ENCODE measurements at regions not wholly inside any gene's neighbourhood (a gene's known extent, or its start where the extent isn't known, plus 50 kb on each side); places are given as distances from the start of the nearest gene placed in this dataset.

DNA sequence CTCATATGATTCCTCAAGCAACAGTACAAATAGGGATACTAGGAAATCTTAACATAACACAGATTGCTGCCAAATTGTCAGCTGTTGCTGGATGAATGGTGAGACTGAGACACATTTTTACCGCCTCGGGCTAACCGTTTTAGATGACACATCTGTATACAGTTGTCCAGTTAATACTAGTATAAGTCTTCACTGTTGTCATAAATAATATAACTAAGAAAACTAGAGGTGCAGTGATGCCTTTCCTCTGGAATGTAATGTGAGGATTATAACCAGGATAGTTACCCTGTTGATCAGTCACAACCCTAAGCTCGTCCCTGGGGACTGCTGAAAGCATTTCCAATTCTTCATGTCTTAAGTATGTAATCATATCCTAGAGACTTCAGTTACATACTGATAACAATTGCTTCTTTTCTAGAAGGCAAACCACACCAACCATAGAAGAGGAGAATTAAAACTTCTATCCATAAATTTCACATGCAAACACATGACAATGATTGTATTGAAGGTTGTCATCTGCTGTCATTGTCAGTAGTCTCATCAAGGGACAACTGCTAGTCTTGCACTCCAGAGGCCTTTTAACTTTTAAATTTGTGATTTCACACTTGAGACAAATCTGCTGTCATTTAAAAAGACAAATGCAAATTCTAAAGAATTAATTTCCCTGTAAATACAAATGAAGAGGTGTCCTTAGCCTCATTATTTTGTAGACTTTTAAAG is 100.4 kb upstream of the SEMA3D start:
- H3K9me2 ChIP-seq (replicated peaks; ENCODE audit: low read depth, low read length) = no peaks in the 10 kb centered on the region
- no peak overlapping the region for H3K9ac ChIP-seq (ENCODE audit: low read depth, low read length, poor library complexity, severe bottlenecking)
- H3K27me3 ChIP-seq (ENCODE audit: insufficient read depth, low read length, poor library complexity, severe bottlenecking) = no peaks in the 10 kb centered on the region
- no peaks in the 10 kb centered on the region for H3F3A ChIP-seq (ENCODE audit: low read depth)
- no peaks in the 10 kb centered on the region for H3K79me2 ChIP-seq (ENCODE audit: insufficient read depth, low read length)
- no peak overlapping the region for H2AFZ ChIP-seq (ENCODE audit: low read length)
- no peaks in the 10 kb centered on the region for H4K20me1 ChIP-seq (ENCODE audit: insufficient read depth, low read length, poor library complexity, severe bottlenecking)
- H3K36me3 ChIP-seq (ENCODE audit: insufficient read depth, low read length) = no peaks in the 10 kb centered on the region
- no peaks in the 10 kb centered on the region for H3K4me1 ChIP-seq (ENCODE audit: insufficient read depth, low read length, poor library complexity, severe bottlenecking)
- TF ChIP-seq CTCF (conservative IDR thresholded peaks at IDR 0.05; ENCODE audit: low read length) (no peak), EZH2phosphoT487 (IDR thresholded peaks at IDR 0.05; ENCODE audit: borderline replicate concordance) (no peak)
- no peaks in the 10 kb centered on the region for H3K9me3 ChIP-seq (ENCODE audit: insufficient read depth, low read depth, low read length)
- H3K4me2 ChIP-seq (ENCODE audit: low read depth, low read length, poor library complexity, severe bottlenecking) = no peak overlapping the region
- H3K4me3 ChIP-seq (ENCODE audit: low read length, poor library complexity, severe bottlenecking) = no peak overlapping the region

DNA sequence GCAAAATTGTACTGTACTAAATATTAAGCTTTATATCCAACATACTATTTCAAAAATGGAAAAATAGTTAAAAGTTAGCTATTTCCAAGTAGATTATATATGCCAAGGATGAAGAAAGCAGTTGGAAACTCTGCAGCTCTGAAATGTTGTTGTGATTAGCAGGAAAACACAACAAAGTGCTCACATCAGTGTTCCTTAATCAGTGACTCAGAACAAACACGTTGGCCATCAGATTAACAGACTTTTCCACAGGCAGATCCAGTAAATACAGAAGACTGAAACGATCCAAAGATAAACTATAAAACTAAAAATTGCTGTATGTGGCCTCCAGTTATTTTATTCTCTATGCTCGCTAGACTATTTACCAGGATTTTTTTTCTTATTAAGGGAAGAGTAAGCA is 99.6 kb upstream of the SEMA3D start:
- no peak overlapping the region for H3K4me3 ChIP-seq (ENCODE audit: low read length, poor library complexity, severe bottlenecking)
- no peaks in the 10 kb centered on the region for H3K9me3 ChIP-seq (ENCODE audit: insufficient read depth, low read depth, low read length)
- H2AFZ ChIP-seq (ENCODE audit: low read length) = no peak overlapping the region
- no peaks in the 10 kb centered on the region for H3K79me2 ChIP-seq (ENCODE audit: insufficient read depth, low read length)
- H3K9ac ChIP-seq (ENCODE audit: low read depth, low read length, poor library complexity, severe bottlenecking) = no peak overlapping the region
- no peak for TF ChIP-seq EZH2phosphoT487 (IDR thresholded peaks at IDR 0.05; ENCODE audit: borderline replicate concordance)
- no peak for TF ChIP-seq CTCF (conservative IDR thresholded peaks at IDR 0.05; ENCODE audit: low read length)
- no peaks in the 10 kb centered on the region for H3K4me1 ChIP-seq (ENCODE audit: insufficient read depth, low read length, poor library complexity, severe bottlenecking)
- H3K27me3 ChIP-seq (ENCODE audit: insufficient read depth, low read length, poor library complexity, severe bottlenecking) = no peaks in the 10 kb centered on the region
- H3F3A ChIP-seq (ENCODE audit: low read depth) = no peaks in the 10 kb centered on the region
- no peaks in the 10 kb centered on the region for H3K9me2 ChIP-seq (replicated peaks; ENCODE audit: low read depth, low read length)
- no peaks in the 10 kb centered on the region for H3K36me3 ChIP-seq (ENCODE audit: insufficient read depth, low read length)
- H4K20me1 ChIP-seq (ENCODE audit: insufficient read depth, low read length, poor library complexity, severe bottlenecking) = no peaks in the 10 kb centered on the region
- no peak overlapping the region for H3K4me2 ChIP-seq (ENCODE audit: low read depth, low read length, poor library complexity, severe bottlenecking)

- H3K79me2 ChIP-seq (ENCODE audit: insufficient read depth, low read length) = no peaks in the 10 kb centered on the region
- no peaks in the 10 kb centered on the region for H3K9me3 ChIP-seq (ENCODE audit: insufficient read depth, low read depth, low read length)
- H3K27me3 ChIP-seq (ENCODE audit: insufficient read depth, low read length, poor library complexity, severe bottlenecking) = no peaks in the 10 kb centered on the region
- H3K4me1 ChIP-seq (ENCODE audit: insufficient read depth, low read length, poor library complexity, severe bottlenecking) = no peaks in the 10 kb centered on the region
- no peaks in the 10 kb centered on the region for H3K9me2 ChIP-seq (replicated peaks; ENCODE audit: low read depth, low read length)
- H3F3A ChIP-seq (ENCODE audit: low read depth) = no peaks in the 10 kb centered on the region
- no peaks in the 10 kb centered on the region for H4K20me1 ChIP-seq (ENCODE audit: insufficient read depth, low read length, poor library complexity, severe bottlenecking)
- H2AFZ ChIP-seq (ENCODE audit: low read length) = no peak overlapping the region
- H3K36me3 ChIP-seq (ENCODE audit: insufficient read depth, low read length) = no peaks in the 10 kb centered on the region
- no peak overlapping the region for H3K9ac ChIP-seq (ENCODE audit: low read depth, low read length, poor library complexity, severe bottlenecking)
- TF ChIP-seq EZH2phosphoT487 (IDR thresholded peaks at IDR 0.05; ENCODE audit: borderline replicate concordance) (no peak), CTCF (conservative IDR thresholded peaks at IDR 0.05; ENCODE audit: low read length) (no peak)
- no peak overlapping the region for H3K4me3 ChIP-seq (ENCODE audit: low read length, poor library complexity, severe bottlenecking)
- no peak overlapping the region for H3K4me2 ChIP-seq (ENCODE audit: low read depth, low read length, poor library complexity, severe bottlenecking)
These were observed 98.7 kb upstream of the SEMA3D start for GRCh38 chr7:85285527-85285926.

Data from Loucy (cell line).